ENCODE measurements at regions not wholly inside any gene's neighbourhood (a gene's known extent, or its start where the extent isn't known, plus 50 kb on each side); places are given as distances from the start of the nearest gene placed in this dataset.

GRCh38 chr7:106488465-106488864, 172.5 kb downstream of the CCDC71L start:
- intact Hi-C loops (cut with DNase I, micrococcal nuclease), result no loop called here
- no peak for ATAC-seq
- no peak for DNase-seq

GRCh38 chr7:106487892-106488291, 173.1 kb downstream of the CCDC71L start:
- ATAC-seq, result no peak
- no peak for TF ChIP-seq CTCF (IDR thresholded peaks at IDR 0.05)
- intact Hi-C loops (cut with DNase I, micrococcal nuclease), result no loop called here
- no peak for DNase-seq
- no peak overlapping the region for H3K4me3 ChIP-seq
- no peaks in the 10 kb centered on the region for H3K36me3 ChIP-seq (ENCODE audit: low read depth)
- no peaks in the 10 kb centered on the region for H3K9me3 ChIP-seq
- no peaks in the 10 kb centered on the region for H3K4me1 ChIP-seq (ENCODE audit: low read depth)

More at GRCh38 chr7:106488465-106488864, 172.5 kb downstream of the CCDC71L start:
- H3K36me3 ChIP-seq (ENCODE audit: low read depth), result no peaks in the 10 kb centered on the region
- no peaks in the 10 kb centered on the region for H3K4me1 ChIP-seq (ENCODE audit: low read depth)
- H3K4me3 ChIP-seq, result no peak overlapping the region
- H3K9me3 ChIP-seq, result no peaks in the 10 kb centered on the region
- TF ChIP-seq CTCF (IDR thresholded peaks at IDR 0.05), result no peak

GRCh38 chr7:106486331-106486730, 174.6 kb downstream of the CCDC71L start:
- ATAC-seq, result no peak
- Histone ChIP-seq H3K4me3 (no peak overlapping the region), H3K4me1 (ENCODE audit: low read depth) (no peaks in the 10 kb centered on the region), H3K36me3 (ENCODE audit: low read depth) (no peaks in the 10 kb centered on the region), H3K9me3 (no peaks in the 10 kb centered on the region)
- intact Hi-C loops (cut with DNase I, micrococcal nuclease), result no loop called here
- TF ChIP-seq CTCF (IDR thresholded peaks at IDR 0.05), result no peak
- no peak for DNase-seq

GRCh38 chr7:106485919-106486318, 175.0 kb downstream of the CCDC71L start:
- no peaks in the 10 kb centered on the region for H3K4me1 ChIP-seq (ENCODE audit: low read depth)
- no peaks in the 10 kb centered on the region for H3K36me3 ChIP-seq (ENCODE audit: low read depth)
- DNase-seq (no peak), ATAC-seq (no peak)
- no peaks in the 10 kb centered on the region for H3K9me3 ChIP-seq
- intact Hi-C loops (cut with DNase I, micrococcal nuclease), result no loop called here
- no peak overlapping the region for H3K4me3 ChIP-seq
- TF ChIP-seq CTCF (IDR thresholded peaks at IDR 0.05), result no peak

- TF ChIP-seq CTCF (IDR thresholded peaks at IDR 0.05), result no peak
- Histone ChIP-seq H3K36me3 (ENCODE audit: low read depth) (no peaks in the 10 kb centered on the region), H3K4me3 (no peak overlapping the region), H3K9me3 (no peaks in the 10 kb centered on the region), H3K4me1 (ENCODE audit: low read depth) (no peaks in the 10 kb centered on the region)
- DNase-seq (no peak), ATAC-seq (no peak)
- intact Hi-C loops (cut with DNase I, micrococcal nuclease), result no loop called here
These were observed 175.9 kb downstream of the CCDC71L start for GRCh38 chr7:106485031-106485551.

- intact Hi-C loops (cut with DNase I, micrococcal nuclease), result no loop called here
- Histone ChIP-seq H3K4me1 (ENCODE audit: low read depth) (no peaks in the 10 kb centered on the region), H3K36me3 (ENCODE audit: low read depth) (no peaks in the 10 kb centered on the region), H3K9me3 (no peaks in the 10 kb centered on the region), H3K4me3 (no peak overlapping the region)
- DNase-seq (no peak), ATAC-seq (peak; percentile 28)
- no peak for TF ChIP-seq CTCF (IDR thresholded peaks at IDR 0.05)
These were observed 176.4 kb downstream of the CCDC71L start for GRCh38 chr7:106484562-106484961.
